CD4-positive, alpha-beta T cell treated with Interleukin-10 for 1 hour (primary cell): ENCODE measurements at regions not wholly inside any gene's neighbourhood (a gene's known extent, or its start where the extent isn't known, plus 50 kb on each side); places are given as distances from the start of the nearest gene placed in this dataset.
"Not testable (repeated sequence)": the region's sequence is repeated elsewhere in the genome, so short reads cannot be mapped to it uniquely, and the experiment has no call there.

Source experiments
- DNase-seq: peaks from one replicate; pipeline ENCODE4 v3.0.0-alpha.2; 2020

GRCh38 chr2:238703053-238703415 is 144.9 kb upstream of the TWIST2 start:
- no peak for DNase-seq

- no peak for DNase-seq
Observed at GRCh38 chr2:238703436-238703835, 144.4 kb upstream of the TWIST2 start.

GRCh38 chr2:238704471-238705225 is 143.2 kb upstream of the TWIST2 start:
- no peak for DNase-seq

GRCh38 chr2:238706163-238706562 is 141.7 kb upstream of the TWIST2 start:
- DNase-seq = no peak

GRCh38 chr2:238706673-238707072 is 141.2 kb upstream of the TWIST2 start:
- DNase-seq = no peak

- no peak for DNase-seq
Observed at GRCh38 chr2:238709325-238710025, 138.4 kb upstream of the TWIST2 start.

GRCh38 chr2:238710032-238710735 is 137.7 kb upstream of the TWIST2 start:
- DNase-seq = no peak

- no peak for DNase-seq
Observed at GRCh38 chr2:238710787-238711186, 137.1 kb upstream of the TWIST2 start.

- no peak for DNase-seq
Observed at GRCh38 chr2:238711346-238711745, 136.5 kb upstream of the TWIST2 start.

- no peak for DNase-seq
Observed at GRCh38 chr2:238712011-238712410, 135.9 kb upstream of the TWIST2 start.

- DNase-seq = no peak
Observed at GRCh38 chr2:238713198-238713826, 134.6 kb upstream of the TWIST2 start.

- no peak for DNase-seq
Observed at GRCh38 chr2:238714038-238714528, 133.8 kb upstream of the TWIST2 start.

- no peak for DNase-seq
Observed at GRCh38 chr2:238716171-238716570, 131.7 kb upstream of the TWIST2 start.

- DNase-seq = no peak
Observed at GRCh38 chr2:238716585-238716984, 131.3 kb upstream of the TWIST2 start.

- no peak for DNase-seq
Observed at GRCh38 chr2:238717084-238717483, 130.8 kb upstream of the TWIST2 start.

- no peak for DNase-seq
Observed at GRCh38 chr2:238719641-238720040, 128.2 kb upstream of the TWIST2 start.

GRCh38 chr2:238720232-238720672 is 127.6 kb upstream of the TWIST2 start:
- peak; percentile 24 for DNase-seq

- no peak for DNase-seq
Observed at GRCh38 chr2:238722181-238722580, 125.7 kb upstream of the TWIST2 start.

- DNase-seq = no peak
Observed at GRCh38 chr2:238722883-238723282, 125.0 kb upstream of the TWIST2 start.

- DNase-seq = not testable (repeated sequence)
Observed at GRCh38 chr2:238723740-238724320, 124.1 kb upstream of the TWIST2 start.

- no peak for DNase-seq
Observed at GRCh38 chr2:238724728-238725127, 123.2 kb upstream of the TWIST2 start.

- DNase-seq = no peak
Observed at GRCh38 chr2:238725298-238725697, 122.6 kb upstream of the TWIST2 start.
